ENCODE measurements at regions not wholly inside any gene's neighbourhood (a gene's known extent, or its start where the extent isn't known, plus 50 kb on each side); places are given as distances from the start of the nearest gene placed in this dataset.

GRCh38 chr15:97747342-97747741, 213.2 kb upstream of the ARRDC4 start:
- no peak for TF ChIP-seq CTCF (IDR thresholded peaks at IDR 0.05; ENCODE audit: low read depth, low read length)
- no peak for TF ChIP-seq EZH2phosphoT487 (IDR thresholded peaks at IDR 0.05; ENCODE audit: low read depth)

Data from OCI-LY3 (cell line).